ENCODE measurements at regions not wholly inside any gene's neighbourhood (a gene's known extent, or its start where the extent isn't known, plus 50 kb on each side); places are given as distances from the start of the nearest gene placed in this dataset.

- ChIA-PET SMC1A (ENCODE audit: uncharacterized antibody, unreplicated experiment) (interaction anchor here (0.5 kb wide), 1 partner anchor 39 kb away, joined by 3 read pairs; no protein-coding TSS in a partner anchor), CTCF (no interaction called here), POLR2A (no interaction called here), RAD21 (ENCODE audit: unreplicated experiment) (no interaction called here)
- no TSS peak for BruUV-seq (replicated peaks)
- FAIRE-seq (no peak), DNase-seq (ENCODE audit: low read depth, low spot score) (no peak), ATAC-seq (no peak)
- Histone ChIP-seq H2AFZ (ENCODE audit: control insufficient read depth, low read depth, low read length) (no peak overlapping the region), H3K4me3 (no peak overlapping the region), H4K20me1 (ENCODE audit: control insufficient read depth, insufficient read depth) (no peaks in the 10 kb centered on the region), H3K9me3 (replicated peaks; ENCODE audit: control insufficient read depth, insufficient read depth, low read length) (no peaks in the 10 kb centered on the region), H3K79me2 (ENCODE audit: control insufficient read depth, insufficient read depth, low read length) (no peaks in the 10 kb centered on the region), H3K36me3 (ENCODE audit: control insufficient read depth in 2 of 2, insufficient read depth in 2 of 2, low read length in 1 of 2) (no peaks in the 10 kb centered on the region), H3K9ac (ENCODE audit: control insufficient read depth, insufficient read depth, low read length) (no peak overlapping the region), H3K4me2 (ENCODE audit: control insufficient read depth, insufficient read depth) (no peak overlapping the region), H3K27ac (ENCODE audit: control insufficient read depth, insufficient read depth) (no peak overlapping the region), H3K27me3 (replicated peaks in 1 of 2; ENCODE audit: control insufficient read depth in 2 of 2, insufficient read depth in 2 of 2, low read length in 1 of 2) (no peaks in the 10 kb centered on the region), H3K4me1 (ENCODE audit: control insufficient read depth, insufficient read depth, low read length) (no peaks in the 10 kb centered on the region)
- in situ Hi-C loops (cut with MboI): no loop called here
- intact Hi-C loops (cut with micrococcal nuclease; ENCODE audit: unreplicated experiment): no loop called here
- WGBS (ENCODE audit: insufficient coverage, insufficient replicate concordance, low lambda C conversion rate, missing lambda C conversion rate): 60% methylated on average over 1 of the region's 1 CpG
- TF ChIP-seq CUX1 (IDR thresholded peaks at IDR 0.05; ENCODE audit: insufficient replicate concordance, low read depth, low read length) (no peak), NR2C1 (IDR thresholded peaks at IDR 0.05) (no peak), ZNF687 (IDR thresholded peaks at IDR 0.05) (no peak), EGR1 (IDR thresholded peaks at IDR 0.05; ENCODE audit: borderline replicate concordance in 1 of 2, low read depth in 2 of 2, low read length in 2 of 2) (no peak), POU2F2 (IDR thresholded peaks at IDR 0.05; ENCODE audit: borderline replicate concordance, low read depth, low read length) (no peak), ZBTB33 (IDR thresholded peaks at IDR 0.05) (no peak), HCFC1 (IDR thresholded peaks at IDR 0.05; ENCODE audit: low read length) (no peak), KAT2A (conservative IDR thresholded peaks at IDR 0.05; ENCODE audit: control insufficient read depth, low read depth, low read length) (no peak), PBX3 (IDR thresholded peaks at IDR 0.05; ENCODE audit: insufficient replicate concordance, low read depth, low read length) (no peak), JUNB (IDR thresholded peaks at IDR 0.05) (no peak)
These were observed 426.1 kb downstream of the NUF2 start for GRCh38 chr1:163747855-163748254.
